B cell (primary cell): ENCODE measurements at regions not wholly inside any gene's neighbourhood (a gene's known extent, or its start where the extent isn't known, plus 50 kb on each side); places are given as distances from the start of the nearest gene placed in this dataset.

Experiments
- CTCF ChIP-seq: fragments of 200-600 bp; IDR thresholded peaks from one replicate; pipeline ENCODE4 v1.8.0; 2022; ENCODE audit warnings: antibody characterized with exemption, mild to moderate bottlenecking
- EZH2 ChIP-seq: IDR thresholded peaks from 2 replicates; pipeline ENCODE4 v1.6.1; 2012; ENCODE audit warnings: borderline replicate concordance, low read depth, mild to moderate bottlenecking, moderate library complexity, low read length; ENCODE audit not compliant: insufficient read depth, poor library complexity, severe bottlenecking

DNA sequence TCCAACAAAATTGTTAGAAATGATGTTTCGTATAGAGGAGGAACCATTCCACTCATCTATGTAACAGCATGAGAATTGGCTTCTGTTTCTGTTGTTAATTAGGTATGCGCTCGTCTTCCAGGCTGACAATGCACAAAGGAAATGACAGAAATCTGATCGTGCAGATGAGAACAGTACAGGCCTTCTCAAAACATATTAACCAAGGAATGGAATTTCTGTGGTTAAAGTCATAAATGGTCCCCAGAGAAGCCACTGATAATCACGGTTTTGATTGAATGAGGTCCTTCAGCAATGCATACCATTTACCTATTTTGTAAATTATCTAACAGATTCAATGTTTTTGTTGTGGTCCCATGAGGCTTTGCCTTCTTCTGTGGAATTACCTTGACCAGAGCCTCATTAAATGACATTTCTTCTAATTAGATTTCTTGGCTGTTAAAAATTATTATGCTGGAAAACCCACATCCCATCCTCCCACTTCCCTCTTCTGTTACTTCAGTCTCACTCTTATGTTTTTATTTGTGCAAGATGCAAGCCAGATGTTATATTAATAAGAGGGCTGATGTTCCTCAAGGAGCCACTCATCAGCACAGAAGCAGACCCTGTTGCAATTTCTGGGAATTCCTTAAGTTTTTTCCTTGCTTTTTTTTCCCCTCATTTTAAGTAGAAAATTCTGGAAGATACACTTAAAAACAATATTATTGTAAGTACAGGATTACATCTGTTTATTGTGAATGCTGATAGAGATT lies 395.8 kb downstream of the PID1 start:
- TF ChIP-seq CTCF, result no peak
- no peak for TF ChIP-seq EZH2
